Stimulated activated naive CD4-positive, alpha-beta T cell treated with Interleukin-2 at 50 U/mL for 16 hours (primary cell): ENCODE measurements at regions not wholly inside any gene's neighbourhood (a gene's known extent, or its start where the extent isn't known, plus 50 kb on each side); places are given as distances from the start of the nearest gene placed in this dataset.
"Not testable (repeated sequence)": the region's sequence is repeated elsewhere in the genome, so short reads cannot be mapped to it uniquely, and the experiment has no call there.

Experiments used
- DNase-seq: peaks from one replicate; lab custom pipeline; 2025; lab: John Stamatoyannopoulos, UW

DNA sequence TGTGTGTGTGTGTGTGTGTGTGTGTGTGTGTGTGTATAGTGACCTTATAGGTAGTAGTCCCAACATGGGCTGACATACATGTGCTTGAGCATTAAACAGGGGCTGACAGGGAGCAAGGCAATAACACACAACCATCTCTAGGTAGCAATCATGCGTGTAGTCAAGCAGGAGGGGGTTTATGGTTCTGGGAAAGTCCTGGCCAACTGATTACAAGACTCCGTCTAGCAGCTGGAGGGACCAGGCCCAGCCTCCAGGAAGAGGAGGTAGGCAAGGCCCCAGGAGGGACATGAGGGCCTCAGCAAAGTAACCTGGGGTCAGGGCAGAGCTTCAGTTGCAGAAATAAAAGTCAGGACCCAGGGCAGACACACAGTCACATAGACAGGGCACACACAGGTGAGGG is 60.6 kb upstream of the E2F3 start:
- DNase-seq = no peak

DNA sequence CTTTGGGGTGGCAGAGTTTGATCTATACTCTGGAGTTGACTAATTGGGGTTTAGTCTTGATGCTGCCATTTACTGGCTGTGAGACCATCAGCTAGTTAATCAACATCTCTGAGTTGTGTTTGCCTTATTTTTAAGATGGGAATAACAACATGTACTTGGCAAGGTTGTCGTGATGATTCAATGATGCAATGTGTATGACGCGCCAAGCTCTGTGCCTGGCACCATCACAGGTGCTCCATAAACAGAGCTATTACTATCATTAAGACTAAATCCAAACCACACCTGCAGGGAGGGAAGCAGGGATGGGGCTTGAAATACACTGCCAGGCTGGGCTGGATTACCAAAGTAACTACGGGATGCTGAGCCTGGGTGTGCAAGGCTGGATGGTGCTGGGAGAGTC is 60.1 kb upstream of the E2F3 start:
- no peak for DNase-seq

DNA sequence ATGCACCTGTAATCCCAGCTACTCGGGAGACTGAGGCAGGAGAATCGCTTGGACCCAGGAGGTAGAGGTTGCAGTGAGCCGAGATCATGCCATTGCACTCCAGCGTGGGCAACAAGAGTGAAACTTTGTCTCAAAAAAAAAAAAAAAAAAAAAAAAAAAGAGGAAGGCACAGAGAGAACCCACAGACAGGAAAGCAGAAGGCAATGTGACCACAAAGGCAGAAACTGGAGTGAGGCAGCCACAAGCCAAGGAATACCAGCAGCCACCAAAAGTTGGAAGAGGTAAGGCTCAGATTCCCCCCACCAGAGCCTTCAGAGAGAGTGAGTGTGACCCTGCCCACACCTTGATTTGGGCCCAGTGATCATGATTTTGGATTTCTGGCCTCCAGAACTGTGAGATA is 54.7 kb upstream of the E2F3 start:
- not testable (repeated sequence) for DNase-seq

DNA sequence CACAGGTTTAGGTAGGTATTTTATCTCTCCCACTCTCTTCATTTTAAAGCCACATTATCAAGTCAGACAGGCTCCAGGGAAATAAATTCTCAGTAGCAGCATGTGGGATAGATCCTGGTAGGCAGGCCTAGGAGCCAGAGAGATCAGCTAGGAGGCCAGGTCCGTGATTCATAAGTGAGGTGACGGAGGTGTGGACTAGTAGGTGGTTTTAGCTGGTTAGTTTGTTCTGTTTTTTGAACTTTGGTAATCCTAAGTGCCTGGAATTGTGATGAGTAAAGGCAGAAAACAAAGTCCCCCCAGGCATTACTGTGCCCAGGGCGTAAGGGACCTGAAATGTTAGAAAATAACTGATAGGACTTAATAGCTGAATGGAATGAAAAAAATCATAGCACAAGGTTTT is 53.6 kb upstream of the E2F3 start:
- DNase-seq = no peak

DNA sequence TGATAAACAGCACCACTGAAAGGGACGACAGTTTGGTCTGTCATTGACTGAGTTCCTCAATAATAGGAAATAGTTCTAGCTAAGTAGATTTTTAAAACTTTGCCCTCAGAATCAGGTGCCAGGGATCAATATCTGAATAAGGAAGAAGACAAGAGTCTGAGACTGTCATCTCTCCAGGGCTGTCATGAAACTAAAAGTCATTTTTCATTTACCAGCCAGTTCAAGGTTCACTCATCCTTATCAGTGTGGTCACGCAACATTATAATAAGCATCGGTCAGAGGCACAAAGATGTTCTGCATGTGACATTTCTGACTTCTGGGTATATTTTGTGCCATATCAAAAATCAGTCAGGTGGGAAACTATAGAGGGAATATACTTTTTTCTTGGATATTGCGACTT is 52.5 kb upstream of the E2F3 start:
- no peak for DNase-seq

DNA sequence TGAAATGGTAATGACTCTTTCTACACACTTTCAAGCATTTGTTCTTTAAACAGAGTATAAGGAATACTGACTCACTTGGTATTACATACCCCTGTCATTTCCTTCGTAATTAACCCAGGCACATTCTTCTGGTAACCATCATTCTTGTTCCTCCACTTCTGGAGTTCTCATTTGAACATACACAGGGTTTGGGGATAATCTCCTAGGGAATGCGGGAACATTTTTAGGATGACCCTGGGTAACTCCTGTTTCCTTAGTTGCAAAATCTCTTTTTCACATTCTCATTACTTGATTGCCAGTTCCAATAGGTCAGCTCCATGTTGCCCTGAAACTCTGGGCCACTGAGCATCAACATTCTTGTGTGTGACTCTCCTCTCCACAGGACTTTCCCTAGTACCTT is 51.5 kb upstream of the E2F3 start:
- no peak for DNase-seq

DNA sequence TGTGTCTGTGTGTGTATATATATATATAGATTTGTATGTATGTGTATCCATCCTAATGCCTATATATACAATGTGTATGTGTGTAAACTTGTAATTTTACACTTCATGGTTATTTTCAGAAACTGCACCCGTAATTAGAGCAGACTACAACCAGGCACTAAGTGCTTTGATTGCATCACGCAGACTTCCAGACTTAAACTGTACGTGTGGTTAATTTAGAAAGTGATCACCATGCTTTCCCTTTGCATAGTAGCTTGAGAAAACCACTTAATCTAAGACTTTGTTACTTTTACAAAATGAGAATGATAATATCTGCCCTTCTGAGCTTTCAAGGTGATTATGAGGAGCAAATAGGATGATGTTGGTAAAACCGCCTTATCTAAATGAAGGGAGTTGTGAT is 50.1 kb upstream of the E2F3 start:
- no peak for DNase-seq
